ENCODE measurements at regions not wholly inside any gene's neighbourhood (a gene's known extent, or its start where the extent isn't known, plus 50 kb on each side); places are given as distances from the start of the nearest gene placed in this dataset.

- no peak overlapping the region for H2AFZ ChIP-seq
- TF ChIP-seq CTCF (conservative IDR thresholded peaks at IDR 0.05) (no peak), EZH2 (IDR thresholded peaks at IDR 0.05; ENCODE audit: low read depth) (no peak)
- BruUV-seq (replicated peaks) = no TSS peak
Measured at GRCh38 chr2:144925886-144926285, 406.0 kb upstream of the ZEB2 start.

GRCh38 chr2:144924827-144925226, 404.9 kb upstream of the ZEB2 start:
- H3K36me3 ChIP-seq (ENCODE audit: low read depth) = no peaks in the 10 kb centered on the region
- intact Hi-C loops (cut with micrococcal nuclease; ENCODE audit: unreplicated experiment) = no loop called here
- H3K27ac ChIP-seq = no peak overlapping the region
- no peak overlapping the region for H3K4me2 ChIP-seq
- TF ChIP-seq EZH2 (IDR thresholded peaks at IDR 0.05; ENCODE audit: low read depth) (no peak), CTCF (conservative IDR thresholded peaks at IDR 0.05) (no peak)
- ChIA-PET CTCF (no interaction called here), POLR2A (ENCODE audit: unreplicated experiment) (no interaction called here)
- no TSS peak for BruUV-seq (replicated peaks)
- no peaks in the 10 kb centered on the region for H3K9me3 ChIP-seq (ENCODE audit: insufficient read depth, low read depth)
- no peak overlapping the region for H3K4me3 ChIP-seq
- no peaks in the 10 kb centered on the region for H3K9me2 ChIP-seq (ENCODE audit: insufficient read depth)
- DNase-seq = no peak
- no peaks in the 10 kb centered on the region for H3K79me2 ChIP-seq (ENCODE audit: low read depth)
- H3F3A ChIP-seq (ENCODE audit: insufficient read depth, low read depth) = no peaks in the 10 kb centered on the region
- H4K20me1 ChIP-seq (ENCODE audit: insufficient read depth) = no peaks in the 10 kb centered on the region
- no peak overlapping the region for H2AFZ ChIP-seq
- no peaks in the 10 kb centered on the region for H3K27me3 ChIP-seq (ENCODE audit: insufficient read depth, low read depth)
- no peaks in the 10 kb centered on the region for H3K4me1 ChIP-seq (replicated peaks; ENCODE audit: insufficient read depth)

More at GRCh38 chr2:144925886-144926285, 406.0 kb upstream of the ZEB2 start:
- Histone ChIP-seq H3K27ac (no peak overlapping the region), H4K20me1 (ENCODE audit: insufficient read depth) (no peaks in the 10 kb centered on the region), H3F3A (ENCODE audit: insufficient read depth, low read depth) (no peaks in the 10 kb centered on the region), H3K9me3 (ENCODE audit: insufficient read depth, low read depth) (no peaks in the 10 kb centered on the region), H3K4me1 (replicated peaks; ENCODE audit: insufficient read depth) (no peaks in the 10 kb centered on the region), H3K9me2 (ENCODE audit: insufficient read depth) (no peaks in the 10 kb centered on the region), H3K4me3 (no peak overlapping the region), H3K4me2 (no peak overlapping the region), H3K36me3 (ENCODE audit: low read depth) (no peaks in the 10 kb centered on the region), H3K79me2 (ENCODE audit: low read depth) (no peaks in the 10 kb centered on the region), H3K27me3 (ENCODE audit: insufficient read depth, low read depth) (no peaks in the 10 kb centered on the region)
- no peak for DNase-seq
- POLR2A ChIA-PET (ENCODE audit: unreplicated experiment) = no interaction called here
- intact Hi-C loops (cut with micrococcal nuclease; ENCODE audit: unreplicated experiment) = no loop called here
- CTCF ChIA-PET = no interaction called here

- Histone ChIP-seq H4K20me1 (ENCODE audit: insufficient read depth) (no peaks in the 10 kb centered on the region), H3K4me3 (no peak overlapping the region), H3K9me2 (ENCODE audit: insufficient read depth) (no peaks in the 10 kb centered on the region), H3K27ac (no peak overlapping the region), H3K36me3 (ENCODE audit: low read depth) (no peaks in the 10 kb centered on the region), H3K4me2 (no peak overlapping the region), H2AFZ (no peak overlapping the region), H3K27me3 (ENCODE audit: insufficient read depth, low read depth) (no peaks in the 10 kb centered on the region), H3K4me1 (replicated peaks; ENCODE audit: insufficient read depth) (no peaks in the 10 kb centered on the region), H3K9me3 (ENCODE audit: insufficient read depth, low read depth) (no peaks in the 10 kb centered on the region), H3K79me2 (ENCODE audit: low read depth) (no peaks in the 10 kb centered on the region), H3F3A (ENCODE audit: insufficient read depth, low read depth) (no peaks in the 10 kb centered on the region)
- no peak for DNase-seq
- CTCF ChIA-PET = no interaction called here
- intact Hi-C loops (cut with micrococcal nuclease; ENCODE audit: unreplicated experiment) = no loop called here
- POLR2A ChIA-PET (ENCODE audit: unreplicated experiment) = interaction anchor here (0.6 kb wide), 1 partner anchor 1433 kb away, joined by 3 read pairs; no protein-coding TSS in a partner anchor
- TF ChIP-seq CTCF (conservative IDR thresholded peaks at IDR 0.05) (no peak), EZH2 (IDR thresholded peaks at IDR 0.05; ENCODE audit: low read depth) (no peak)
- no TSS peak for BruUV-seq (replicated peaks)
Measured at GRCh38 chr2:144922519-144922918, 402.6 kb upstream of the ZEB2 start.
